HAP-1 (cell line): ENCODE measurements at regions not wholly inside any gene's neighbourhood (a gene's known extent, or its start where the extent isn't known, plus 50 kb on each side); places are given as distances from the start of the nearest gene placed in this dataset.

Experiments
- DNase-seq, 2 experiments: peaks; one replicate each; pipeline ENCODE4 v3.0.0-alpha.2; 2016 to 2020; ENCODE audit warnings: low spot score in 2 of 2
- H3K27me3 ChIP-seq: fragments of 250-450 bp; sonication (Bioruptor Pico); 2 replicates; pipeline ENCODE4 v1.5.1; 2020; ENCODE audit warnings: low read depth, mild to moderate bottlenecking, moderate library complexity
- H3K36me3 ChIP-seq: fragments of 250-450 bp; sonication (Bioruptor Pico); replicated peaks from 2 replicates; pipeline ENCODE4 v1.5.1; 2020; ENCODE audit warnings: mild to moderate bottlenecking
- H3K4me1 ChIP-seq: fragments of 250-450 bp; sonication (Bioruptor Pico); 2 replicates; pipeline ENCODE4 v1.5.1; 2020; ENCODE audit warnings: mild to moderate bottlenecking
- H3K4me3 ChIP-seq: fragments of 250-450 bp; sonication (Bioruptor Pico); 2 replicates; pipeline ENCODE4 v1.5.1; 2020; ENCODE audit warnings: mild to moderate bottlenecking, moderate library complexity
- H3K9me3 ChIP-seq: fragments of 250-450 bp; sonication (Bioruptor Pico); 2 replicates; pipeline ENCODE4 v1.5.1; 2020; ENCODE audit warnings: mild to moderate bottlenecking, moderate library complexity
- in situ Hi-C: fragments of 300-500 bp; cut with MboI; formaldehyde crosslinking; loops from 3 replicates; pipeline ENCODE4 v1.14.3; 2020; ENCODE audit warnings: low sequenced_read_pairs, inconsistent platforms, mixed read lengths

- in situ Hi-C loops, result no loop called here
- Histone ChIP-seq H3K36me3 (no peaks in the 10 kb centered on the region), H3K4me3 (no peak overlapping the region), H3K4me1 (peaks cover 10% of the 10 kb centered on the region), H3K27me3 (no peaks in the 10 kb centered on the region), H3K9me3 (no peaks in the 10 kb centered on the region)
- DNase-seq, result no peak
Observed at GRCh38 chr14:85306024-85306423, 223.9 kb upstream of the FLRT2 start.

- H3K9me3 ChIP-seq, result no peaks in the 10 kb centered on the region
- in situ Hi-C loops, result no loop called here
- H3K4me3 ChIP-seq, result no peak overlapping the region
- H3K4me1 ChIP-seq, result peaks cover 18% of the 10 kb centered on the region
- DNase-seq, result peak; percentile 53 to 59
- H3K27me3 ChIP-seq, result no peaks in the 10 kb centered on the region
- H3K36me3 ChIP-seq, result no peaks in the 10 kb centered on the region
Observed at GRCh38 chr14:85308531-85309300, 221.2 kb upstream of the FLRT2 start.

DNA sequence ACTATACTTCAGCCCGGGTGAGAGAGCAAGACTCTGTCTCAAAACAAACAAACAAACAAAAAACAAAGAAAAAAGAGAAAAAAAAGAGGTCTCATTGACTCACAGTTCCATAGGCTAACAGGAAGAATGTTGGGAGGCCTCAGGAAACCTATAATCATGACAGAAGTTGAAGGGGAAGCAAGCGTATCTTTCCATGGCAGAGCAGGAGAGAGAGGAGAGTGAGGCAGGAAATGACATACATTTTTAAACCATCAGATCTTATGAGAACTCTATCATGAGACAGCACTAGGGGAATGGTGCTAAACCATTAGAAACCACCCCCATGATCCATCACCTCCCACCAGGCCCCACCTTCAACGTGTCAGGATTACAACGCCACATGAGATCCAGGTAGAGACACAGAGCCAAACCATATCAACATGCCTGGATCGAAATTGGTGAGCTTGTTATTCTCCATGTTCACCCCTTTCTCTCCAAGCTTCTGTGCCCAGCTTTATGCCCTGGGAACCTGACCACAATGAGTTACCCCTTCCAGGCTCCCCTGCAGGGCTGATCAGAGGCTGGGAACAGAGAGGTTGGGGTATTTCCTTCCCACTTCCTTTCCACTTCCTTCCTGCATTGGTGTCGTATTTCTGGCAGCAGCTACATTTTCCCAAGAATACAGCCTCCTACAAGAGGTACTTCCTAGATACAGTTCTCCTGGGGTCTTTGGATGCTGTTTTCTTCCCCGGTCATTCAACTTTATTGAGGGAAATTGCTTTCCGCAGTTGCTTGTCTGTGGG lies 219.3 kb upstream of the FLRT2 start:
- Histone ChIP-seq H3K9me3 (no peaks in the 10 kb centered on the region), H3K27me3 (no peaks in the 10 kb centered on the region), H3K4me1 (peaks cover 38% of the 10 kb centered on the region), H3K36me3 (no peaks in the 10 kb centered on the region), H3K4me3 (no peak overlapping the region)
- in situ Hi-C loops, result no loop called here
- no peak for DNase-seq

GRCh38 chr14:85313560-85314207 lies 216.3 kb upstream of the FLRT2 start:
- in situ Hi-C loops, result no loop called here
- H3K9me3 ChIP-seq, result no peaks in the 10 kb centered on the region
- peak; percentile 32 to 71 for DNase-seq

GRCh38 chr14:85315290-85315689 lies 214.7 kb upstream of the FLRT2 start:
- no peaks in the 10 kb centered on the region for H3K36me3 ChIP-seq

More at GRCh38 chr14:85313560-85314207, 216.3 kb upstream of the FLRT2 start:
- H3K4me3 ChIP-seq, result no peak overlapping the region
- peaks cover 45% of the 10 kb centered on the region for H3K4me1 ChIP-seq
- no peaks in the 10 kb centered on the region for H3K36me3 ChIP-seq
- H3K27me3 ChIP-seq, result no peaks in the 10 kb centered on the region

GRCh38 chr14:85315733-85316290 lies 214.1 kb upstream of the FLRT2 start:
- DNase-seq, result peak; percentile 28 to 64

More at GRCh38 chr14:85315290-85315689, 214.7 kb upstream of the FLRT2 start:
- H3K27me3 ChIP-seq, result no peaks in the 10 kb centered on the region
- DNase-seq, result peak; percentile 32 to 79
- H3K4me1 ChIP-seq, result peaks cover 38% of the 10 kb centered on the region
- H3K4me3 ChIP-seq, result no peak overlapping the region
- in situ Hi-C loops, result no loop called here
- no peaks in the 10 kb centered on the region for H3K9me3 ChIP-seq

DNA sequence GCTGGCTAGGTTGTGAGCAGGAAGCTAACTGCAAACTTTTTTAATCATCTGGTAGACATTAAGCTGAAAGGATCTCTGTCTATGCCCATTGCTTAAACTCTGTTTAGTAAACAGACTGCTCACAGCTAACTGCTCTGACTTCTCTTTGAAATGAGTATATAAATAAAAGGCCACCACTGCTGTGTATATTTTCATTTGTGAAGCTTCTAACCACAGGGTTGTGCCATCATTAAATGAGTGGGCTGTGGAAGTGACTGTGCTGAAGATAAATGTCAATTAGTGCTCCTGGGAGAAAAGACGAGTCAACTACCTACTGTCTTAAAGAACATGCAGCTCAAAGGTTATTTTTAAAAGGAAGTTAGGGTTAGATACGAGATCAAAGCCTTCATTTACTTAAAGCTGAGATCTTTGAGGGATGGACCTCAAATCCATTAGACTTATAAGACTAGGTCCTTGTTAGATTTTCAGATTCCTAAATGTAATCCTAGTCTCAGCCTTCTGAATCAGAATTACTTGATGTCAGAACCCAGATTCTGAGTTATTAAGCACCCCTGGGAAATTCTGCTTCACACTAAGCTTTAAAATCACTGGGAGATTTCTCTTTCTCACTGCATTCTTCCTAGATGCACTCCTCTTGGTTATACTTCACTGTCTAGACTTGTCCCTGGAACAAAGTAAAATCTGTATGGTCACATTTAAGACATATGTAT lies 213.1 kb upstream of the FLRT2 start:
- Histone ChIP-seq H3K27me3 (no peaks in the 10 kb centered on the region), H3K36me3 (no peaks in the 10 kb centered on the region), H3K4me3 (no peak overlapping the region), H3K4me1 (peaks cover 38% of the 10 kb centered on the region), H3K9me3 (no peaks in the 10 kb centered on the region)
- in situ Hi-C loops, result no loop called here
- DNase-seq, result no peak

More at GRCh38 chr14:85315733-85316290, 214.1 kb upstream of the FLRT2 start:
- peaks cover 38% of the 10 kb centered on the region for H3K4me1 ChIP-seq
- in situ Hi-C loops, result no loop called here
- no peaks in the 10 kb centered on the region for H3K36me3 ChIP-seq
- no peaks in the 10 kb centered on the region for H3K27me3 ChIP-seq
- no peaks in the 10 kb centered on the region for H3K9me3 ChIP-seq
- H3K4me3 ChIP-seq, result no peak overlapping the region

DNA sequence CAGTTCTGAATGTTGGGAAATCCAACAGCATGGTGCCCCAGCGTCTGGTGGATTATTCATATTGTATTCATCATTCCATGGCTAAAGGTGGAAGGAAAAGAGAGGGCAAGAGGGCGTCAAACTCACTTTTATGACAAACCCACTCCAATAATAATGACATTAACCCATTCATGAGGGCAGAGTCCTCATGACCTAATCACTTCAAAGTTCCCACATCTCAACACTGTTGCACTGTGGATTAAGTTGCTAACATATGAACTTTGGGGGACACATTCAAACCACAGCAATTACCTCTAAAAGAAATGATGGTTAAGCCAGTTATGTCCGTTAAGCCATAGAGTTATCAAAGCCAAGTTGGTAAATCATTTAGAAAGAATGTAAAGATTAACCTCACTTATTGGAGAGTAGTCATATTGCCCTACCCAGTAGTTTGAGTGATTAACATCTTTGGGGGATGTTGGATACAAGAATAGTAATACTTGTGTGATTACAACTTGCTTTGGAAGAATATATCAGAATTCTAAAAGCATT lies 212.4 kb upstream of the FLRT2 start:
- Histone ChIP-seq H3K4me1 (peaks cover 38% of the 10 kb centered on the region), H3K9me3 (no peaks in the 10 kb centered on the region), H3K36me3 (no peaks in the 10 kb centered on the region), H3K27me3 (no peaks in the 10 kb centered on the region), H3K4me3 (no peak overlapping the region)
- no peak for DNase-seq
- in situ Hi-C loops, result no loop called here

GRCh38 chr14:85319101-85319500 lies 210.8 kb upstream of the FLRT2 start:
- in situ Hi-C loops, result no loop called here
- no peak for DNase-seq
- Histone ChIP-seq H3K36me3 (no peaks in the 10 kb centered on the region), H3K27me3 (no peaks in the 10 kb centered on the region), H3K4me1 (peaks cover 26% of the 10 kb centered on the region), H3K9me3 (no peaks in the 10 kb centered on the region), H3K4me3 (no peak overlapping the region)

DNA sequence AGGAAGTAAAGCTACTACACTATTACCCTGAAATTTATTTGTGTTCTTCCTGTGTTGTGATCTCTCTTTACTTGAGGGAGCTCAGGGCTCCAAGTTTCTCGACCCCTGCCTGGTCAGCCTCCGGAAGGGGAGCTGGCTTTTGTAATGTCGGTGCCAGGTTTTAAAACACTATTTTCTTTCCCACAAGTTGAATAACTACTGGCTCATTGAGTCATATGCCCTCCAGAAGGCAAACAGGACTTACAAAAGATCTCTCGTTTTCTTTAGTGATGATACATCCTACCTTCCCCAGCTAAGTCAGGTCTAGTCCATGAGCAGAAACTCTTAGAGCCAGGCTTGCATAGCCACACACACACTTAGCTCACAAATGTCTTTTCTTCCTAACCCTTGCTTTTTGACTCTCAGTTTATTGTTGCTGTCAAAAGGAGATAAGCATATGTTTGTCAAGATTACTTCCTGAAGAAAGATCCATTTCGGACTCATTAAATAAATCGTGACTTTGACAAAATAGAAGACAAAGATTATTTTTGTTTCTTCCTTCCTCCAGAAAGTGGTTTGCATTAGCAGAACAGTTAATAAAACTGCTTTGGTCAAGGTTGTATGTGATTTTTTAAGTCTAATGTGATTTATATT lies 209.8 kb upstream of the FLRT2 start:
- Histone ChIP-seq H3K27me3 (no peaks in the 10 kb centered on the region), H3K4me1 (peaks cover 16% of the 10 kb centered on the region), H3K36me3 (no peaks in the 10 kb centered on the region), H3K9me3 (no peaks in the 10 kb centered on the region), H3K4me3 (no peak overlapping the region)
- in situ Hi-C loops, result no loop called here
- DNase-seq, result no peak

DNA sequence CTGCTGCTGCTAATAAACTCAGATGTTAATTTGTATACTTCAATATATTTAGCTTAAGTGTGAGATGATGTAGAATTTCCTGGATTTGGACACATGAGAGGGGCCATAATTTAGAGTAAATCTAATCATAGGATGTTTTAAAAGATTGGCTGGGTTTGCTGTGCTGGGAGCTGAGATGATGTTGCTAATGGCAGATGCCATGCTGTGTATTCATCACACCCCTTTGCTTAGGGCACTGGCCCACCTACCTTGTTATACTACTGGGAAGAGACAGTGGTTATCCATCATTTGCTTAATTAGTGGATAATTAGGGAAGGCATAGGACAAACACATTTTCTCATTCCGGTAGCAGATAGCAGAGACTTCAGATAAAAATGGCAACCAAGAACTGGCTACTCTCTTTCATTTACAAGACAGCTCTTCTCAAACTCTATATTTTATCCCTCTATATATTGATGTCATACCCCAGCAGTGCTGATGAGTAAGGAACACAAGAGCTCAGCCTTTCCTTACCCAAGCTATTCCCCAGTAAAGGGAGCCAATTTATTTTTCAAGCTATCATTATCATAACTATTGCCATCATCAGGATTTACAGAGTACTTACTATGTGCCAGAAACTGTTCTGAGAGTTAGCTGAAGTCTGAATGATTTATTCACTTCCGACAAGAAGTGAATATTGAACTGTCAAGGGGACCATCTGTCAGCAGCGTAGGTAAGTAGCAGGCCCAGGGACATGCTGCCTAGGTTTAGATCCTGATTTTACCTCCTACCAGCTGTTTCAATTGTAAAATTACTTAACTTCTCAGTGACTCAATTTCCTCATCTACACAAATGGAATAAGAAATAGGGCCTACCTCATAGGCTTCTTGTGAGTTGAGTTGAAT lies 204.6 kb upstream of the FLRT2 start:
- Histone ChIP-seq H3K9me3 (no peaks in the 10 kb centered on the region), H3K27me3 (no peaks in the 10 kb centered on the region), H3K4me3 (no peak overlapping the region), H3K36me3 (no peaks in the 10 kb centered on the region), H3K4me1 (no peaks in the 10 kb centered on the region)
- in situ Hi-C loops, result no loop called here
- no peak for DNase-seq

DNA sequence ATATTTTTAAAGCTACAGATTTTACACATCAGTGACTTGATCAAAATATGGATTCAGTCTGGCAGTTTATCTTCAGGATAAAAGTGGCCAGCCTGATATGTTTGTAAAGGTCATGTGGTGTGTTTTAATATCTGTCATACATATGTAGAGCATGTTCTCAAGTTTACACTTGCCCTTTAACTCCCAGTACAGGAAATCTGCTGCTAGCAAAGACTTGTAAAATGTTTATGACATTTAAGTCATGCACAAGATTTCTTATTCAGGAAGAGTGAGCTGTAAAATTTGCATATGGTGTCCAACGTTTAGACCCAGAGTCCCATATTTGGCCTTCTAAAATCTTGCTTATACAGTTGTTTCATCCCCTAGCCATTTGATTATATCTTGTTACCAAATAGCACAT lies 197.5 kb upstream of the FLRT2 start:
- Histone ChIP-seq H3K36me3 (no peaks in the 10 kb centered on the region), H3K4me1 (no peaks in the 10 kb centered on the region), H3K4me3 (no peak overlapping the region), H3K27me3 (no peaks in the 10 kb centered on the region), H3K9me3 (no peaks in the 10 kb centered on the region)
- in situ Hi-C loops, result no loop called here
- no peak for DNase-seq
